Brain microvascular endothelial cell (primary cell): ENCODE measurements at regions not wholly inside any gene's neighbourhood (a gene's known extent, or its start where the extent isn't known, plus 50 kb on each side); places are given as distances from the start of the nearest gene placed in this dataset.
A peak's percentile ranks its signal among the peaks of the same experiment; 100 is the strongest.

Source experiments
- DNase-seq: peaks from one replicate; pipeline ENCODE4 v3.0.0-alpha.2; 2020
- H3K27ac ChIP-seq: fragments of 250-450 bp; sonication (Bioruptor Pico); 2 replicates; pipeline ENCODE4 v1.5.1; 2020; ENCODE audit warnings: mild to moderate bottlenecking, moderate library complexity
- H3K27me3 ChIP-seq: fragments of 250-450 bp; sonication (Bioruptor Pico); replicated peaks from 2 replicates; pipeline ENCODE4 v1.5.1; 2020; ENCODE audit warnings: mild to moderate bottlenecking
- H3K36me3 ChIP-seq: fragments of 250-450 bp; sonication (Bioruptor Pico); replicated peaks from 2 replicates; pipeline ENCODE4 v1.5.1; 2020; ENCODE audit warnings: mild to moderate bottlenecking
- H3K4me3 ChIP-seq: 2 replicates; pipeline ENCODE4 v1.5.1; 2011; ENCODE audit warnings: low read depth, mild to moderate bottlenecking, control low read depth, low read length, moderate library complexity
- in situ Hi-C: cut with HindIII; loops from 2 replicates; pipeline ENCODE4 v1.10.0; 2017; ENCODE audit warnings: low sequenced_read_pairs, low pct_ligation_motif_present
- TF ChIP-seq, protein P1 (sequence below): IDR thresholded peaks from 2 replicates; pipeline ENCODE4 v1.5.1; 2011; ENCODE audit warnings: low read depth, mild to moderate bottlenecking, moderate library complexity, low read length, control low read depth, inconsistent platforms; ENCODE audit errors: missing control alignments

DNA sequence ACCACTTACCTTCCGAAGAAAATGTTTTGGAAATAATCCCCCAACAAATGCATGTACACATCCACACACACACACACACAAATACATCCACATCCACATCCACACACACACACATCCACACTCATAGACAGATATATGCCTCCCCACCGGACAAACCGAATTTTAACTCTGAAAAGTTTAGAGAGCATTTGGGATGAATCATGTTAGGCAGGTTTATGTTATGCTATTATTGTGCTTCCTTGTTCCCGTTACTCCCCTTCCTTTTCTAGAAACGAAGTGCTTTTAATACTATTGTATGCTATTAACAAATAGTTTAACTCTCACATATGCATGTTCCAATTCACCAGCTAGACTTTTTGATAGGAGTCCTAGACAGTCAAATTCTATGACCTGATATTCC, 91.5 kb downstream of the FAS start:
- DNase-seq: no peak

DNA sequence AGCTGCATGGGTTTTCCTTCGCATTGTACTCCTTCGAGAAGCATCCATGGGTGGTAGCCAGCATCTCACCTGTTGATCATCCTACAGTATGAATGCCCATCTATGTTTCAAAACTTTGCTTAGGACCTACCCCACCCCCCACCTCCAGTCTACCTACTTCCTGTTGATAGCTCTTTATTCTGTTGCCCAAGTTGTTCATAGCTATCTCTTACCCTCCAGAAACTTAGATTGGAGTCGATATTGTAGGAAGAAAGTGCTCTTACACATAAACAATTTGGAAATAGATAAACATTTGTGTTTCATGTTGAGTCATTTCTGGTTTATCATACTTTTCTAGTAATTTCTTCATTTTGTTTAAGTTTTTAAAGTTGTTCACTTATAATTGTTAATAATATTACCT, 90.1 kb downstream of the FAS start:
- no peak overlapping the region for H3K27ac ChIP-seq
- TF ChIP-seq, protein P1, sequence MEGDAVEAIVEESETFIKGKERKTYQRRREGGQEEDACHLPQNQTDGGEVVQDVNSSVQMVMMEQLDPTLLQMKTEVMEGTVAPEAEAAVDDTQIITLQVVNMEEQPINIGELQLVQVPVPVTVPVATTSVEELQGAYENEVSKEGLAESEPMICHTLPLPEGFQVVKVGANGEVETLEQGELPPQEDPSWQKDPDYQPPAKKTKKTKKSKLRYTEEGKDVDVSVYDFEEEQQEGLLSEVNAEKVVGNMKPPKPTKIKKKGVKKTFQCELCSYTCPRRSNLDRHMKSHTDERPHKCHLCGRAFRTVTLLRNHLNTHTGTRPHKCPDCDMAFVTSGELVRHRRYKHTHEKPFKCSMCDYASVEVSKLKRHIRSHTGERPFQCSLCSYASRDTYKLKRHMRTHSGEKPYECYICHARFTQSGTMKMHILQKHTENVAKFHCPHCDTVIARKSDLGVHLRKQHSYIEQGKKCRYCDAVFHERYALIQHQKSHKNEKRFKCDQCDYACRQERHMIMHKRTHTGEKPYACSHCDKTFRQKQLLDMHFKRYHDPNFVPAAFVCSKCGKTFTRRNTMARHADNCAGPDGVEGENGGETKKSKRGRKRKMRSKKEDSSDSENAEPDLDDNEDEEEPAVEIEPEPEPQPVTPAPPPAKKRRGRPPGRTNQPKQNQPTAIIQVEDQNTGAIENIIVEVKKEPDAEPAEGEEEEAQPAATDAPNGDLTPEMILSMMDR: no peak
- no peaks in the 10 kb centered on the region for H3K36me3 ChIP-seq

More for the DNA sequence above, 91.5 kb downstream of the FAS start:
- Histone ChIP-seq H3K36me3 (no peaks in the 10 kb centered on the region), H3K4me3 (no peak overlapping the region), H3K27ac (no peak overlapping the region), H3K27me3 (no peaks in the 10 kb centered on the region)
- in situ Hi-C loops: no loop called here
- TF ChIP-seq, protein P1: no peak

DNA sequence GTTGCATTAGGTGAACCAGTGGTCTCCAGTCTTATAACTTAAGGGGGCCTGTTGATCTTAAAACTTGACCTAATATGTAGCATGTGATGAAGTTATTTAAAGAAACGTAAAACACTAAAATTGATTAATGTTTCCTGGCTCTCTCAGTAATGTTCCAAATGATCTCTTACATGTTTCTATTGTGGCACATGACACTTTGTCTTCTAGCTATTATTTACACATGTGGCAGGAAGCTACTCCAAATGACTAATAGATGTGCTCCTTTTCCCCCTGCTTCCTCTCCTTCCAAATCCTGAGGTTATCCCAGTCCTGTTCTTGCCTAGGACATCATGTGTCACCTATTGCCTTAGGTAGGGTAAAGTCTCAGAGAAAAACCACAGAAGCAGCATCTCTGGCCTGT, 89.4 kb downstream of the FAS start:
- TF ChIP-seq, protein P1: no peak
- Histone ChIP-seq H3K36me3 (no peaks in the 10 kb centered on the region), H3K4me3 (no peak overlapping the region), H3K27me3 (no peaks in the 10 kb centered on the region), H3K27ac (no peak overlapping the region)
- DNase-seq: no peak
- in situ Hi-C loops: no loop called here

More for the DNA sequence above, 90.1 kb downstream of the FAS start:
- no peak overlapping the region for H3K4me3 ChIP-seq
- in situ Hi-C loops: no loop called here
- DNase-seq: no peak
- H3K27me3 ChIP-seq: no peaks in the 10 kb centered on the region

DNA sequence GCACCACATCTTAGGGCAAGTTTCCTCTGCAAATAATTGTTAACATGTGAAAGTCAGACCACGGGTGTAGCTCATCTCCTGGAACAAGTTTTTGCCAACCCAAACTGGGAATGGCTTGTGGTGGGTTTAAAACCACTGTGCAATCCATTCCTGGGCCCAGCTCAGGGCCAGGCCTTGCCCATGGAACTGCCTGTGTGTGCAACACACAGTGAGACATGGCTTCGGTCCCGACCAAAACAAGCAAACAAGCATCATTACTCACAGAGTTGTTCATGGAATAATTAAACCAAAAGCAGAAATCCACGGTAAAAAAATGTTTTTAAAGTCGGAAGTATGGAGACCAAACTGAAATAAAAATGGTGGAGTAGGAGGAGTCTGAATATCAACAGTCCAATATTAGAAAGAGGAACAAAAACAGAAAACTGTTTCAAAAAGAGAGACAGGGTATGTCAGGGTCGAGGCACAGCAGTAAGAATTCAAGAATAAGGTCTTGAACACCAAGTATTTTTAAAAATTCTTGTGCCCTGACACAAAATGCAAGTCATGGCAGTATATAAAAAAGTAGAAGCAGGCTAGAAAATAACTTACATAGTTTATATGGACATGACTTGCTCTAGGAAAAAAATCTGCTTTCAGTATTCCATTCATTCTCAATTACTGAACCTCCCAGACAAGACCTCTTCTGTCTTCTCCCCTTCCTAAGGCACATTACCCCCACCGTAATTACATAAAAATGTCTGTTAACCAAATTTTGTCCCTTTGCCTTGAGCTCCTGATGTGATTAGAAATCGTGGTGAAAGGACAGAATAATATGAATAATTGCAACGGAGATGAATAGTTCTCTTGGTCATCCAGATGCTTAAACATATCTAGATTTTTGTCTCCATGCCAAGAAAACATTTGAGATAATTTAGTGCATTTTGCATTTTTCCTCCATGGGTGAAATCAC, 88.4 kb downstream of the FAS start:
- Histone ChIP-seq H3K36me3 (no peaks in the 10 kb centered on the region), H3K27me3 (no peaks in the 10 kb centered on the region), H3K4me3 (no peak overlapping the region), H3K27ac (peak overlapping the region; percentile 3)
- TF ChIP-seq, protein P1: no peak
- DNase-seq: no peak
- in situ Hi-C loops: no loop called here

DNA sequence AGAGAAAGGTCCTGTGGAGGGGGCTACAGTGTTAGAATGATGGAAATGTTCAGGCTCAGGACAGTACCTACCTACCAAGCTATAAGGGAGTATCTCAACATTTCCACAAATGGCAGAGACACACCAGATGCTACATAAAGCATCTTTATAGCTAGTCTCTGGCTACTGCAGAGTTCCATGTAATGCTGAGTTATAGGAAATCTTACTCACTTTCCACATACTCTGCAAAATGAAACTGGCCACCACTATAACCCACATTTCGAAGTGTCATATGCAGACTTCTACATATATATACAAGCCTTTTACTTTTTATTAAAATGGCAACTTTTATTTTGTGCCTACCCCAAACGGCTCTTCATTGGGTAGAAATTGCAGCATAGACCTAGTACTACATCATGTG, 85.5 kb downstream of the FAS start:
- Histone ChIP-seq H3K27ac (no peak overlapping the region), H3K36me3 (no peaks in the 10 kb centered on the region), H3K27me3 (no peaks in the 10 kb centered on the region), H3K4me3 (no peak overlapping the region)
- DNase-seq: no peak
- in situ Hi-C loops: no loop called here
- TF ChIP-seq, protein P1: no peak

DNA sequence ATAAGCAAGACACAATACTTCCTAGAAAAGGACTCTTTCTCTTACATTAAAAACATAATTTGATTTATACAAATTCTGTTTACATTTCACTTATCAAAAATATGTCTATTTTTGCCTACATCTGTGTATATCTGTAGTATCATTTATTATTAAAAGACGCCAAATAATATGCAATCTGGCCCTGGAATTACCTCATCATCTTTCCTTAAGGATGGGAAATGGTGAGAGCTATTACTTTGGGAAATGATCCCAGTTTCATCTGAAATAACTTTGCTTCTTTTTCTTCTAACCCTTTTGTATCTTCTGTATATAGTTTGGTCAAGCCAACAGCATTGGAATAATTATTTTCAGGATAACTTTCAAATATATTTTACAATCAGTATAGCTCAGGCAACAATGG, 85.0 kb downstream of the FAS start:
- Histone ChIP-seq H3K36me3 (no peaks in the 10 kb centered on the region), H3K27ac (no peak overlapping the region), H3K27me3 (no peaks in the 10 kb centered on the region), H3K4me3 (no peak overlapping the region)
- TF ChIP-seq, protein P1: no peak
- no peak for DNase-seq
- in situ Hi-C loops: no loop called here
